Thyroid gland (tissue), 4 donors: ENCODE measurements at regions not wholly inside any gene's neighbourhood (a gene's known extent, or its start where the extent isn't known, plus 50 kb on each side); places are given as distances from the start of the nearest gene placed in this dataset.

Experiments
- DNase-seq, 2 donors: peaks; one replicate each; pipeline ENCODE4 v3.0.0-alpha.2; 2019
- H3K27ac ChIP-seq, 3 donors: fragments of 200-600 bp; sonication (generic); 1 replicate in 2 of 3; 2 replicates in 1 of 3; pipeline ENCODE4 v1.5.1; 2016 to 2019; ENCODE audit warnings: mild to moderate bottlenecking in 1 of 3, moderate library complexity in 1 of 3
- H3K27me3 ChIP-seq: fragments of 200-600 bp; sonication (generic); one replicate; pipeline ENCODE4 v1.5.1; 2019
- H3K36me3 ChIP-seq, 2 donors: fragments of 200-600 bp; sonication (generic); one replicate each; pipeline ENCODE4 v1.5.1; 2016 to 2019
- H3K4me1 ChIP-seq, 2 donors: fragments of 200-600 bp; sonication (generic); one replicate each; pipeline ENCODE4 v1.5.1; 2017 to 2019
- H3K4me3 ChIP-seq, 3 donors: fragments of 200-600 bp; sonication (generic); replicated peaks in 1 of 3; 1 replicate in 2 of 3; 2 replicates in 1 of 3; pipeline ENCODE4 v1.5.1; 2016; ENCODE audit warnings: mild to moderate bottlenecking in 1 of 3
- H3K9me3 ChIP-seq: fragments of 200-600 bp; sonication (generic); one replicate; pipeline ENCODE4 v1.5.1; 2017
- POLR2A ChIP-seq, 2 donors: fragments of 450-650 bp; IDR thresholded peaks; one replicate each; pipeline ENCODE4 v1.6.1; 2017; ENCODE audit warnings: antibody characterized with exemption in 2 of 2, mild to moderate bottlenecking in 2 of 2, moderate library complexity in 1 of 2
- WGBS, 2 donors: methylation state at CpG; one replicate each; pipeline ENCODE4 v1.1.5; 2017; 5-methylcytosine and 5-hydroxymethylcytosine counted together
- intact Hi-C: fragments of 100-400 bp; cut with DNase I; formaldehyde crosslinking; loops from one replicate; pipeline ENCODE4 v1.15.1; 2023
- TF ChIP-seq, protein P1 (sequence below), 6 experiments: fragments of 200-600 bp in 3 of 6; fragments of 450-650 bp in 3 of 6; sonication (generic) in 3 of 6; IDR thresholded peaks; one replicate each; pipeline ENCODE4 v1.5.1; 2016 to 2019; ENCODE audit warnings: antibody characterized with exemption in 6 of 6, mild to moderate bottlenecking in 2 of 6, inconsistent platforms in 1 of 6, moderate library complexity in 1 of 6

DNA sequence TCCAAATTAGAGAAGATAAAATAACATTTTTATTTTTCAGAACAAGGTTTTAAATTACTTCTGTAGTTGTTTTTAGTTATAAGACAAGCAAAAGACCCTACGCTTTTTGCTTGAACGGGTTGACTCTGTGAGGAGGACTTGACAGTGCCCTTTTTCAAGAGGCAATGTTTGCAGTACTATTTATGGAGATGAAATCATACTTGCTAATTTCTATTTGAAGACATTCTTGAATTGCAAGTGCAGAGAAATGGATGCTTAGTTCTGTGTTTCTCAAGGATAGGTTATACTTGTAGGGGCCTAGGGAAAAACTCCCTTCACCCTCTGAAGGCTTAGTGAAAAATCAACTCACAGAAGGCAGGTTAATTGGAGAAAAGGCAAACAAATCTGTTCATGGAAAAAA lies 1229.5 kb downstream of the REEP3 start:
- 71 to 87% methylated on average over 2 of the region's 2 CpGs for WGBS, 2 donors
- Histone ChIP-seq H3K27me3 (no peaks in the 10 kb centered on the region), H3K36me3 (no peaks in the 10 kb centered on the region), H3K27ac (no peak overlapping the region), H3K4me3 (no peak overlapping the region), H3K4me1 (no peaks in the 10 kb centered on the region), H3K9me3 (no peaks in the 10 kb centered on the region)
- TF ChIP-seq, protein P1, sequence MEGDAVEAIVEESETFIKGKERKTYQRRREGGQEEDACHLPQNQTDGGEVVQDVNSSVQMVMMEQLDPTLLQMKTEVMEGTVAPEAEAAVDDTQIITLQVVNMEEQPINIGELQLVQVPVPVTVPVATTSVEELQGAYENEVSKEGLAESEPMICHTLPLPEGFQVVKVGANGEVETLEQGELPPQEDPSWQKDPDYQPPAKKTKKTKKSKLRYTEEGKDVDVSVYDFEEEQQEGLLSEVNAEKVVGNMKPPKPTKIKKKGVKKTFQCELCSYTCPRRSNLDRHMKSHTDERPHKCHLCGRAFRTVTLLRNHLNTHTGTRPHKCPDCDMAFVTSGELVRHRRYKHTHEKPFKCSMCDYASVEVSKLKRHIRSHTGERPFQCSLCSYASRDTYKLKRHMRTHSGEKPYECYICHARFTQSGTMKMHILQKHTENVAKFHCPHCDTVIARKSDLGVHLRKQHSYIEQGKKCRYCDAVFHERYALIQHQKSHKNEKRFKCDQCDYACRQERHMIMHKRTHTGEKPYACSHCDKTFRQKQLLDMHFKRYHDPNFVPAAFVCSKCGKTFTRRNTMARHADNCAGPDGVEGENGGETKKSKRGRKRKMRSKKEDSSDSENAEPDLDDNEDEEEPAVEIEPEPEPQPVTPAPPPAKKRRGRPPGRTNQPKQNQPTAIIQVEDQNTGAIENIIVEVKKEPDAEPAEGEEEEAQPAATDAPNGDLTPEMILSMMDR (IDR thresholded peaks at IDR 0.05) = no peak
- no peak for TF ChIP-seq POLR2A (IDR thresholded peaks at IDR 0.05)
- DNase-seq = no peak
- intact Hi-C loops = no loop called here

DNA sequence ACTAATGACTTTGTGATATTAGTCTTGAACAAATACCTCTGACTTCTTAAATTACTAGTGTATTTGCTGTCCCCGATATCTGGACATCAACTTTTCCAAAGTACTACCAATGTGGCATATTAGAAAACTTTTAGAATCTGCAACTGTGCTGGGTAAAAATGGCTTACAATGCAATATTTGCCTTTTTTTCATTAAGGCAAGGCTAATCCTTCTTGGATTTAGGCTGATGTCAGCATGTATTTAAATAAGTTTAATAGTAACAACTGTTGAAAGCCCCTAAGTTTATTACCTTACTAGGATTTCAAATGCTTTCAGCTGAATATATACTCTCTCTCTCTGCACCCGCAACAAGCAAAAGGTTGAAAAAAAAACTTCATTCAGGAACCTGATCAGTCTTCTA lies 1232.3 kb downstream of the REEP3 start:
- H3K27me3 ChIP-seq = no peaks in the 10 kb centered on the region
- H3K9me3 ChIP-seq = no peaks in the 10 kb centered on the region
- no peaks in the 10 kb centered on the region for H3K4me1 ChIP-seq
- TF ChIP-seq, protein P1 (IDR thresholded peaks at IDR 0.05) = no peak
- TF ChIP-seq POLR2A (IDR thresholded peaks at IDR 0.05) = no peak
- H3K36me3 ChIP-seq = no peaks in the 10 kb centered on the region
- no peak for DNase-seq
- intact Hi-C loops = no loop called here
- 91% methylated on average over 2 of the region's 2 CpGs for WGBS, 2 donors
- H3K4me3 ChIP-seq = no peak overlapping the region
- H3K27ac ChIP-seq = no peak overlapping the region

DNA sequence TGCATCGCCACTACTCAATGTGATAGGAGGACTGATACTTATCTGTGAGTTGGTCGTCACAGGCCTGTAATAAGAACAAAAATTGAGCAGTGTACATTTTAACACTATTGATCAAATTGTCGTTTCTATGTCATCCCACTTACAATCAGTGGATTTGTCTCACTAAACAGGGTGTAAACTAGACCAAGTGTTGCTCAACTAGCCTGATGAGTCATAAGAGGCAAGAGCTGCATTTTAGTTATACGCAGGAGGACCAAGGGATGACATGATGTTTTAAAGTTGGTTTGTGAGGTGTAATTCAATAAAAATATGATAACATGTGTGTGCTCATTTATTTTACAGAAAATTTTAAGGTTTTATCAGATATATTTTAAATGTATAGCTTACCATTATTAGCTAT lies 1239.2 kb downstream of the REEP3 start:
- no peak overlapping the region for H3K4me3 ChIP-seq
- intact Hi-C loops = no loop called here
- TF ChIP-seq, protein P1 (IDR thresholded peaks at IDR 0.05) = no peak
- TF ChIP-seq POLR2A (IDR thresholded peaks at IDR 0.05) = no peak
- H3K27ac ChIP-seq = no peak overlapping the region
- H3K4me1 ChIP-seq = no peaks in the 10 kb centered on the region
- no peaks in the 10 kb centered on the region for H3K27me3 ChIP-seq
- no peaks in the 10 kb centered on the region for H3K9me3 ChIP-seq
- DNase-seq = no peak
- WGBS, 2 donors = 88% methylated on average over 4 of the region's 4 CpGs
- H3K36me3 ChIP-seq = no peaks in the 10 kb centered on the region

DNA sequence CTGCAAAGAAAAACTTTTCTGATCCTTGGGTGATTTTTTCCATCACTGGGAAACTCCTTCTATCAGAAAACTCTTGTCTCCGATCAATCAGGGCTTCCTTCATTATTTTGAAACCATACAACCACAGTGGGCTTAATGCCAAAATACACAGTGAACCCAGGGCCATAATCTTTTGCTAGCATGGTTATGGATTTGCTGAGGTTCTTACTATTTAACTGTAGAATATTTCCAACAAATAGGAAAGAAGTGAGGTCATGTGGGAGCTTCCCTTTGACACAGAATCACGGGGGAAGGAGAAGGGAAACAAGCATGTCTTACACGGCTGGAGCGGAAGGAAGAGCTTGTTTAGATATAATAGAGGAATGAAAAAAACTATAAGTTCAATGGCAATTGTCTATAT lies 1241.7 kb downstream of the REEP3 start:
- Histone ChIP-seq H3K27ac (no peak overlapping the region), H3K4me1 (no peaks in the 10 kb centered on the region), H3K4me3 (no peak overlapping the region), H3K36me3 (no peaks in the 10 kb centered on the region), H3K27me3 (no peaks in the 10 kb centered on the region), H3K9me3 (no peaks in the 10 kb centered on the region)
- WGBS, 2 donors = 77 to 82% methylated on average over 4 of the region's 4 CpGs
- TF ChIP-seq, protein P1 (IDR thresholded peaks at IDR 0.05) = no peak
- TF ChIP-seq POLR2A (IDR thresholded peaks at IDR 0.05) = no peak
- DNase-seq = no peak
- intact Hi-C loops = no loop called here

DNA sequence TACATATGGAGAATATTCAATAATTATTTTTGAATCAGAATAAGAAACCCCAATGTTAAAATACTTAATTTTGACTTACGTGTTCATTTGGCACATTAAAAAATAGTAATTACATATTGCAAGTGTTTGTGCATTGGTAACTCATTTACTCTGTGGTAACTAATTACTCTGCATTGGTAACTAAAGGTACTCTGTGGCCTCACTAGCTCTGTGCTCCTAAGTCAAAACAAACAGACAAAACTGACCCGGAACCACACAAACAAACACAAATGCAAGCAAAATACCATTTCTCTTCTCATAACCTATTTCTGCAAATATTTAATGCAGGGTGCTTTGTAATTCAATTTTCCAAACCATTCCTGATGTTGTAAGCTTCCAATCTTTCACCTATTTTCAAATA lies 1244.3 kb downstream of the REEP3 start:
- Histone ChIP-seq H3K4me1 (no peaks in the 10 kb centered on the region), H3K27ac (no peak overlapping the region), H3K4me3 (no peak overlapping the region), H3K36me3 (no peaks in the 10 kb centered on the region), H3K27me3 (no peaks in the 10 kb centered on the region), H3K9me3 (no peaks in the 10 kb centered on the region)
- intact Hi-C loops = no loop called here
- WGBS, 2 donors = 88 to 91% methylated on average over 2 of the region's 2 CpGs
- TF ChIP-seq, protein P1 (IDR thresholded peaks at IDR 0.05) = no peak
- no peak for TF ChIP-seq POLR2A (IDR thresholded peaks at IDR 0.05)
- no peak for DNase-seq
